HEK293T (cell line): ENCODE measurements at regions not wholly inside any gene's neighbourhood (a gene's known extent, or its start where the extent isn't known, plus 50 kb on each side); places are given as distances from the start of the nearest gene placed in this dataset.

Source experiments
- ARNT ChIP-seq: fragments of 450-650 bp; IDR thresholded peaks from 2 replicates; pipeline ENCODE4 v1.6.1; 2017; ENCODE audit warnings: mild to moderate bottlenecking
- NFRKB ChIP-seq: fragments of 450-650 bp; IDR thresholded peaks from 2 replicates; pipeline ENCODE4 v1.6.1; 2016; ENCODE audit warnings: mild to moderate bottlenecking, moderate library complexity

DNA sequence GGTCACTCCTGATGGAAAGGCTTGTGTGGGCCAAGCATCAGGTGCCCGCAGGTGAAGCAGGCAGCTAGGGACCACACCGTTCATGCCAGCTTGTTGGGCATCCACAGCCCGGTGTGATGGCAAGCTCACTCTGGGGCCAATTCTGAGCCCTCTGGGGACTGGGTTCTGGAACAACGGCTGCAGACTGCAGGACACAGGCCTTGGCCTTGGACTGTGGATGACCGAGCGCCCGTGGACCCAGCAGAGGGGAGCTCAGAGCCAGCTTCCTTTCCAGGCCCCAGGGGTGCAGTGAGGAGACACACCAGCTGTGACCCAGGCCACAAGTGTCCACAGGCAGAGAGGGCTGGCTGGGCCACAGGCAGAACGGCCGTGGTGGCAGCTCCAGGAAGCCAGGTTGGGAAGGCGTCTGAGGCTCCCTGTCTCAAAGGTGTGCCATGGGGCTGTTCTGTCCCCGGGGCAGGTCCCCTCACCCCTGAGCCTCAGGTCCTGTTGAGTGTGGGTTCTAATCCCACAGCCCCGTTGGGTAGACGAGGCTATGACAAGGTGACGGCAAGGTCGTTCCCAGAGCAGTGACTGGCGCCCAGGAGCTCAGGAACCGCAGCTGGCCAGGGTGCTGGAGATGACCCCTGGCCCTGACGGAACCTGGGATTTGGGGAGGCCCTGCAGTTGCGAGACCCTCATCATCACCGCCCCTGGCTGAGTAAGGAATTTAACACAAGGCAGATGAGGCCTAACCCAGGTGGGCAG is 1079.4 kb downstream of the BRD1 start:
- TF ChIP-seq NFRKB (no peak), ARNT (no peak)
